Stimulated activated CD4-positive, alpha-beta T cell treated with anti-CD3 and anti-CD28 coated beads, Interleukin-12 subunit alpha, Interleukin-12 subunit beta, amount 100 ng/mL, for 48 hours (primary cell): ENCODE measurements at regions not wholly inside any gene's neighbourhood (a gene's known extent, or its start where the extent isn't known, plus 50 kb on each side); places are given as distances from the start of the nearest gene placed in this dataset.

Experiments
- DNase-seq, 3 donors: peaks; one replicate each; pipeline ENCODE4 v3.0.0-alpha.2; 2020; ENCODE audit warnings: low read depth in 2 of 3, low spot score in 1 of 3

DNA sequence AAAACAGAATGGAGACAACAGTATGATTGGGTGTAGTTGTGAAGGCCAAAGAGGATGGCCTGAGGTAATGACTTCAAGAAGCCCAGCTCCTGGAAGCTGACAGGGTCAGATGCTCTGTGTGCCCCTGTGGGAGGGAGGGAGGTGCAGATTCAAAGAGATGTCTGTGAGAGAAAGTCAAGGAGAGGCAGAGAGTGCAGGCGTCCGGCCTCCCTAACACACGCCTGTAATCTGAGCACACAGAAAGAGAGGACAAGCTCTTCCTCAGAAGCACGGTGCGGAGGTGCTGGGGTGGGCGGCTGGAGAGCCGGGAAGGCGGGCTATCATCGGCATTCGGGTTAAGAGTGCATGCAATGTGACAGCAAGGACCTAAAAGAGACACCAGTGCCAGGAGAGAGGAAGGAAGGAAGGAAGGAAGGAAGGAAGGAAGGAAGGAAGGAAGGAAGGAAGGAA, 238.2 kb upstream of the HES1 start:
- no peak for DNase-seq

DNA sequence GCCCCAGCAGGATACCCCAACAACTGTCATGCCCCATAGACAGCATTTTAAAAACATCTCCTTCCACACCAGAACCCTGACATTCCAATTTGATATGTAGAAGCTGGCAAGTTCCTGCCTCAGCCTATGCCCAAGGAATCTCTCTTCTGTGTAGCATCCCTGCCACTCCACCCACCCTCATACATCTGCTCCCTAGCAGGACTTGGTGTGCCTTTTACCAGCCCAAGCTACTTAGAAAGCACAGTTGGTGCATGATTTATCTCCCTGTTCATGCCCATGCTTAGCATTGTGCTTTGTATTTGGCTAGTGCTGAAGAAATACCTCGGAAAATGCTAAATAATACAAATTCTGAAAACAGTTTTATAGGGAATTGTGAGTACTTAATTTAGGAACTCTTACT, 236.9 kb upstream of the HES1 start:
- no peak for DNase-seq

DNA sequence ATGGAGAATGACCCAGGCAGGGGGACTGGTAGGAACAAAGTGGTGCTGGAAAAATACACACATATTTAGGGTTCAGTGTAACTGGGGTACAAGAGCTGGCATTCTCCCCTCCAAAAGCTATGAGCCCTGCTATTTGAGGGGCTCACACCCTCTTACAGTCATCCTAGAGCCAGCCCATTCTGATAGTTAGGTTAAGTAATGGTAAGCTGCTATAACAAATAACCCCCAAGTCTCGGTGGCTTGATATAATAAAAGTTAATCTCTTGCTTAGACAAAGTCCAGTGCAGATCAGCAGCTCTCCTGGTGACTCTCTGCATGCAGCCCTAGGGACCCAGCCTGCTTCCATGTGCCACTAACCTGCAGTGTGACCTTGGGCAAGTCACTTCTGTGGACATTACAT, 234.9 kb upstream of the HES1 start:
- DNase-seq = no peak

DNA sequence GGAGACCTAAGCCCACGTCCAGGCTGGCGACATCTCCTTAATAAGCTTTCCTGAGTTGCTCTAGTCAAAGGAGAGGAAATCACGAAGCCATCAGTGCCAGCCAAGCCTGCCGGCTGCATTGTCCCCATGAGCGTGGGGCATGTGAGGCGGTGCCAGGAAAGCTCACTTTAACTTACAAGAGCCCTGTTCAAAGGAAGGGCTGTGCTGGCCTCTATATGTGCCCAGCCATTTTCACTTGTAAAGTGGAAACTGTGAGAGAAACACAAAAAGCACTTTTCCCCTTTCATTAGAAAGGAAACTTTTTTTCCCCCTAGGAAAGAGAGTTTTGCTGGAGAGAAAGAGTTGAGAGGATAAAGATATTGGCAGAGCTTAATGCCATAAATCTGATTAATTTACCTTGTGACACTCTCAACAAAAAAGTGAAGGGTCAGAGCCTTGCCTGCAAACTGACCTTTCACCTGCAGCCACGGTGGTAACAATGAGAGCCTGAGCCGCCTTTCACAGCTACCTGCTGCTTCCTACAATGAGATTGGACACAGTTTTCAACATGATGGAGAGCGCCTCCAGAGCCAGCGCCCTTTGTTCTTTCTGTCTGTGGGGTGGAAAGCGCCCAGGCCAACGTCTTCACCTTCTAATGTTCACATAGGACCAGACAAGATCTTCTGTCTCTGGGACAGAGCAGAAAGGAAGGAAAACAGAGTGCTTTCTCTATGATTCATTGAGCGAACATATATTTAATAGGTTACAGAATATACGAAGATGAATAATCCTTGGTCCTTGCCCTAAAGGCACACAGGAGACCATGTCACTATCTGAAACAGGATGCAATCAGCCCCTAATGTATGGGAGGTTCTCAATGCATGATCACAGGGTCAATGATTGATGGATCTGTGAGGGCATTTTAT, 233.1 kb upstream of the HES1 start:
- no peak for DNase-seq

DNA sequence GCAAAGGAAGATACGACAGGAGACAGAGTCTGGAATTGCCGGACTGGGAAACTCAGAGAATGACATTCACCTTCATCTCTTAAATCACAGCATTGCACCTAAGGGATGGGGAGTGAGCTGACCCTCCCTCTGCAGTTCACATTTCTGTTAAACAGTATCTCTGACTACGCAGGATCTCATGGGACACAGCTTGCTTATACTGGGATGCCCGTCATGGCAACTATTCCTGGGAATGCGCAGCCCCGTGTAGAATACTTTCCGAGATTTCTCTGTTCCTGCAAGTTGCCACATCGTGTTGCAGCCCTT, 232.5 kb upstream of the HES1 start:
- DNase-seq = no peak

DNA sequence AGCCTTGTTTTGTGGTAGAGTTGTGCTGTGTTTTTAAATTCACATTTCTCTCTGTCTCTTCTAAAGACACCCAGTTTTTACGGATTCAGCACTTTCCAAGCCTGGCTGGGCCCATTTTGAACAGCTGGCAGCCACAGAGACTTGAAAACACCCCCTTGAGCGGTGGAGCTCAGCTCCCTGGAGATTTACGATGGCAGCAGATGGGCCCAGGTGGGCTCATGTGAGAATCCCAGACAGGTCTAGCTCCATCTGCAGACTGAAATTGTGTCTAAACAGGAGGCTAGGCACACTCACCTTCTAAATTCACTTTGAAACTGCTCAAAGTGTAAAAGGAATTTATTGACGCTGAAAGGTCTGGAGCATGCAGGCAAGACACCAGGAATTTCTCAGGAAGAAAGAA, 232.0 kb upstream of the HES1 start:
- DNase-seq = no peak

DNA sequence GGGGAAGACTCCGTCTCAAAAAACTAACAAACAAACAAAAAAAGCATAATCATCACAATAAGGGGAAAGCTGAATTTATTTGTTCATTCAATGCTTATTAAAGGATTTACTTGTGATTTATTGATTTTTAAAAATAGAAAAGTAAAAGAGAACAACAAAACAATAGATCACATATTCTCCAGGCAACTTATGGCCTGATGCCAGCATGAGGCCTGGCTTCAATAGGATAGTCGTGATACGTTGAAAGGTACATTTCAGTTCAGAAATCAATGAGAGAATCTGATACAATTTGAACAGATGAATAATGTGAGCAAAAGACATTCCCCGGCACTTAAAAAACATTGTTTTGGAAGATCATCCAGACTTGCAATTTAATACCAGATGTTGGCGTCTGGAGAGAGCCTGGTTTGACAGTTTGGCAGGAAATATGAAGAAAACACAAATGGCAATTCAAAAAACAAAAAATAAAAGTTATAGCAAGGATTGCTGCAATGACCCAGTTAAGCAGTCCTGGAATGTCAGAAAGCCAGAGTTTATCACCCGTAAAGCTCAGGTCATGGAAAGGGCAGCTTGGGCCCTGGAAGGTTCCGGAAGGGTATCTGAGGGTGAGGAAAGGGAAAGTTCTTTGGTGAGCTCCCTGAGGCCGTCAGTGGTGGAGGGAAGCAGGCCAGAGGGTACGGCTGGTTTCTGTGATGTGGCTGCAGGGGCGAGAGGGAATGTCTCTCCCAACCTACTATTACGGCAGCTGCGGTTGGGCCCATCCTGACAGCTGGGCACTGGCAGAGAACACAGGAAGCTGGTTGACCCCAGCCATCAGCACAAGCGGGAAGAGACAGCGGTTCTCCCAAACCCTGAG, 230.2 kb upstream of the HES1 start:
- DNase-seq = no peak

DNA sequence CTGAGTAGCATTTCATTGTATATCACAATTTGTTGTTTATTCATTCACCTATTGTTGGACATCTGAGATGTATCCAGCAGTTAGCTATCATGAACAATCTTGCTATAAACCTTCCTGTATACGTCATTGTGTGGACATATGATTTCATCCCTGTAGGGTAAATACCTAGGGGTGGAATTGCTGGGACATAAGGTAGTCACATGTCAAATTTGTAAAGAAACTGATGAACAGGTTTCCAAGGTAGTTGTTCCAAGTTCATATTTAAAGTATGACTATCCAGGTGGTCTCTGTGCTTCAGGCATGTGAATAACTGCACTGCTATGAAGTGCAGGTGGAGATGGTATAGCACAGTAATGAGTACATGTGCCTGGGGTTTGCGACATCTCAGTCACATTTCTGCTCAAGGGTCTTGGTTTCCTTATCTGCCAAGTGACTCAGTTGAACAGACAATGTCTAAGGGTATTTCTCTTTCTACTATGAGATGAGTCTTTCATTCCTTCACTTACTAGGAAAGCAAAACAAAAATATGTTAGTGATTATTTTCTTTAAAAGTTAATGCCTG, 229.0 kb upstream of the HES1 start:
- DNase-seq = no peak

DNA sequence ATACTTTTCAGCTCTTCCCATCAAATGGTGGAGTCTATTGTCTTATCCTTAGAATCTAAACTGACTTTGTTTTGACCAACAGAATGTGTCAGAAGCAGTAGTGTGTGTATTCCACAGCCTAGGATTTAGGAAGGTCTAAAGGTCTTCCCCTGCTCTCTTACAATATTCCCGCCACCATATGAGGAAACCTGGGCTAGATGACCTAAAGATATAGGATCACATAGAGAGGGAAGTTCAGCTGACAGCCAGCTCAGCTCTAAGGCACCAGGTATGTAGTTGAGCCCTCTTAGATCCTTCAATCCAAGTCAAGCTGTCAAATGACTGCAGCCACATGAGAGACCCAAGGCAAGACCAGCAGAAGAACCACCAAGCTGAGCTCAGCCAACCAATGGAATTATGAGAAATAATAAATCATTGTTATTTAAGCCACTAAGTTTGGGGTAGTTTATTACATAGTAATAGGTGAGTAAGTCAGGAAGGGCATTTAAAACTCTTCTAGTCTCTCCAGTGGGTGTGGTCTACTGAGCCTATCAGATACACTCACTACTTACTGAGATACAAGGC, 227.7 kb upstream of the HES1 start:
- DNase-seq = no peak

DNA sequence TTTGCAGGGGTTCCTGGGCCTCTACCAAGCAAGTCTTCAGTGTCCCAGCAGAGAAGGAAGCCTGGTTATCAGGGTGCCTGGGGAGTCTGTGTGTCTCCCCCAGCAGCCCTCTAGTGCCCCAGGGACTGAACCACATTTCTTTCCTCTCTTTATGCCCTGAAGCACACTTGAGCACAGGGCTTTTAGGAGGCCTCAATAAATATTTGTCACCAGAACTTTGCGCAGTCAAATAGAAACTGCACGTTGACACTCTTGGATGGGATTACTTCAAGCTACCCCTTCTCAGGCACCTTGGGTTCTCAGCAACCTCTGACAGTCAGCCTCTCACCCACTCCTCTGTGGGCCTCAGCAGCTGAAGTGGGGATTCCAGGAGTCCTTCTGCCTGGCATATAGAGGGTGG, 226.6 kb upstream of the HES1 start:
- no peak for DNase-seq

DNA sequence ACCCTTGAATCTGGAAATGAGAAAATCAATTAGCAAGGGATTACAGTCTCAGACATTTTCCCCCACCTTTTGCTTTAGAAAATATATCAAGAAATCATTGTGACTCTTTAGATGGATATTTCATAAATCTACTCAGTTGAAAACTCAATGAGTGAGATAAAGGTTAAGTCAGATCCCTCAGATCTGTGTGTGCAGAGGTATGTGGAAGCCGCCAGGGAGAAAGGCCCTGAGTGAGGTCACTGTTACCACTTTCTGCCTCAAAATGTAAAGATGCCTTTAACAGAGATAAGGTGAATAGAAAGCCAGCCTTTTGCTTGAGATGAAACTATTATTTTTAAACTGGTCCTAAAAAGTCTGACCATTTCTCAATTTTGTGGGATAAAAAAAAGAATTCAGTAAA, 225.6 kb upstream of the HES1 start:
- DNase-seq = no peak

DNA sequence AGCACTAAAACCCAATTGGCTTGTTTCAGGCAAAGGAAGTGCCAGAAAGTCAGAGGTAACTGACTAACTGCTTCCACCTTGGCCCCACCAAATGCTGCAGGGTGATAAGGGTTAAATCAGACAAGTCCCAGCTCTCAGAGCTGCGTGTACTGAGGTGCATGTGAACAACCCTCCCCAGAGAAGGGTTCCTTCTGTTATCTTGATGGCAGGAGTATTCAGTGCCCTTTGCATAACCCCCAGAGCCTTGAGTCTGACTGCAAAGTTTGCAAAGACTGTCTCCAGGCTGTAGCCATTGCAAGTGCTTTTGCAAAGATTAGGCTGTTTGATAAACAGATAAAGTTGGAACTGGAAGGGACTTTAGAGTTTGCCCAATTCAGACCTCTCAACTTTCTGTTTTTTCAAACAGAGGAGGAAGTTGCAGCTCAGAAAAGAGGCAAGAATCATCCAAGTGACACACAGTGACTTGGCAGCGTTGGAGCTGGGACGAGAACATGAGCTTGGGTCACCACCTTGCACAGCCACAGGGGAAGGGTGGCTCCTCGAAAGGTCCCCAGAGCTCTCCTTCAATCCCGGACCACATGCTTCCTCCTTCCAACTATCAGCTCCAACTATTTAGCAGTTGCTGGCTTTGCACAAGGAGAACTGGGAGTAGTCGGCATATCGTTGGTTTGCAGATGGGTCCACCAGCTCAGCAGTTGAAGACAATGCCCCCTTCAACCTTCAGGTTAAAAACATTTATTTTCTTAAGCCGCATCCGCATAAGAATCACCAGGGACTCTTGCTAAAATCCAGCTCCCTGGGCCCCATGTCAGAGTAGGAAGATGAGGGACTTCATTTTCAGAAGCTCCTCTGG, 224.8 kb upstream of the HES1 start:
- no peak for DNase-seq

DNA sequence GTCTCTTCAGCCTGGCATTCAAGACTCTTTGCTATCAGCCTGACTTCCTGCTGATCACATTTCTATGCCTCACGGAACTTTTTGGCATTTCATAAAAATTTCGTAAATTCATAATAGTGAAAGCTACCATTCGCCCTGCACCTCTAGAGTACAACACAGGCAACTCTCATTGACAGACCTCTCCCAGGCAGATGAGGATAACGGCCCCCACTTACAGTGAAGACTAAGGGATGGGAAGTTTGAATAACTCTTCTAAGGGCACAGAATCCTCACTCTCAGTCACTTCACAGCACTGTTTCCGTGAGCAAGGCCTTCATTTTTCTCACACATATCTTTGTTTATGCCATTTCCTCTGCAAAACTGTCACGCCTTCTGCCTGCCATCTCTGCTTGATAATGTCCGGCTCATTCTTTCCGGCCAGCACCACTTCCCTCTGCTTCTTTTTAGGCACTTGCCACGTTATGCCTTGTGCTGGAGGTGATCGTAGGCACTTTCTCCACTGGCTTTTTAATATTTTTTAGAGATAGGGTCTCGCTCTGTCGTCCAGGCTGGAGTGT, 224.1 kb upstream of the HES1 start:
- DNase-seq = no peak

DNA sequence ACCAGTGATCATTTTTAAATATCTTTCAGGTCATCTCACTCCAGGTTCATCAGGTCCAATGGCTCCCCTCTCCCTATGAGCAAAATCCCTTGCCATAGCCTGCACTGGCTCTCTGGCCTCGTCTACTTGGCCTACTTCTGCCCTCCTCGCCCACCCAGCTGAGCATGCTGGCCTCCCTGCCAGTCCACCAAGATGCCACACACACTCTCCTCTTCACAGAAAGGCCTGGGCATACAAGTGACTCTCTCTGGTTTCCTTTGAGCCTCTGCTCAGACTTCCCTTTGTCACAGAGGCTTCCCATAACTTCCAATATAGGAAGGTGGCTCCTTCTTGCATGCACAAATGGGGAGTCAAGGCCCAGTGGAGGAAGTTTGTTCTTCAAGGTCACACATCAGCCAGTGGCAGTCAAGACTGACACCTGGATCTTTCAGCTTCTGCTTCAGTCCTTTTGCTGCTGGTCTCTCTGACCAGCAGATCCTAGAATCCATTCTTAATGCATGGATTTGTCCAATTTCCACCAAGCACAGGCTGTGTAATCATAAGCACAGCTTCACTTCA, 223.2 kb upstream of the HES1 start:
- no peak for DNase-seq

DNA sequence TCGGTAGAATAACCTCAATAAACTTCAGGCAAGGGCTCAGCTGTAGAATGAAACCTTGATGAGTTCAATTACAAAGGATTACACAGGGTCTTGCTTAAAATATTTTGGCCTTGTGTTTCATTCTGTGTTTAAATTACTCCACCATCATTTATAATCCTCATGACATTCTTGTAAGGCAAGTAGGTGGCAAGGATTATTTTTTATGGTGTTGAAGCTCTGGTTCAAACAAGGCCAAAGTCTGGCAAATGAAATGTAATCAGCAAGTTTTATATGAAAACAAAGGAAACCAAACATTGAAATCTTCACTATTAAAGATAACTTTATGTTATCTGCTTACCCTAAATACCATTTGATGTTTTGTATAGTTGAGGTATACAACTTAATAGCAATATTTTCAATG, 221.3 kb upstream of the HES1 start:
- no peak for DNase-seq

DNA sequence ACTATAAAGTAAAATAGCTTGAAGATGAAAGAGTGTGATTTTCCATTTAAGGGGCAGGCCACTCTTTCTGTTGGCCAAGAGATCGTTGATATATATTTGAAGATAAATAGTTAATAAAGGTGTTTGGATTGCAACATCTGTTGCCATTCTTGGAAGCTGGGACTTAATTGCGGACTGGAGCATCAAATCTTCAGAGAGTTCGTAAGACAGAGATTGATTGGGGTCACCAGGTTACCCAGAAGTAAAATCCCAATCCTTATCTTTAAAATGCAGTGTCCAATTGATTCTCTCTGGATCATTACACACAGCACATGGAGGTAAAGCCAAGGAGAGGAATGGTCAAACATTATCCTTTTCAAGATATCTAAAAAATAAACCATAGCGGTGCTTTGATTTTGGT, 220.8 kb upstream of the HES1 start:
- no peak for DNase-seq

DNA sequence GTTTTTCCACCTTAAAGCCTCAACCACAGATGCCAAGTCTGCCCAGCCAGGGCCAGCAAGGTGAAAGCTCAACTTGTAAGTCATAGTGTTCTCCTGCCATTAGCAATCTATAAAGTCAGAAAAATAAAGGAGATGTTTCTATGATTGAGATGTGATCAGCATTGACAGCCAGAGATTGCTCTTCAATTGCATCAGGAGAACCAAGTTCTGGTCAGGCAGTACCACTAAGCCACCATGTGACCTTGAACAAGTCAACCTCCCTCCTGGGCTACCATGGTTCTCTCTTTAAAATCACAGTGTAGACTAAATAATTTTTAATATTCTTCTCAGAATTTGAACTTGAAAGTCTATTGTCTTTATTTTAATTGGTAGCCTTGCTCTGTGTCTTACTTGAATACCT, 220.3 kb upstream of the HES1 start:
- no peak for DNase-seq

DNA sequence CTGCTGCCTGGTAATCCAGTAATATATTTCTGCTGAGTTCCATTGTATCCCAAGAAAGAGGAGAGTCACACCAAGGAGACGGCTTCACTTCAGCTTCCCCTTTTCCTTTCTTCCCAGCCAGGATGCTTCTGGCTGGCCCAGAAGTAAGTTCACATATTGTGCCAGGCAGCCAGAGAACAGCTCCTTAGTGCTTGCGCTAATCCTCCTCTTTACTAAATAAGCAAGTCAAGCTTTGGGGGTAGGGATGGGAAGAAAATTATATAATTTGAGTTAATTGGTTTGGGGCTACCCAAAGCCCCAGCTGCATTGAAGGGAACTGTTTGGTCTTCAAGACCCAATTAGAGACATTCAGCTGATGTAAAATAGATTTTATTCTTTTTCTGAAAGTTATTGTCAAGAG, 218.8 kb upstream of the HES1 start:
- DNase-seq = no peak

DNA sequence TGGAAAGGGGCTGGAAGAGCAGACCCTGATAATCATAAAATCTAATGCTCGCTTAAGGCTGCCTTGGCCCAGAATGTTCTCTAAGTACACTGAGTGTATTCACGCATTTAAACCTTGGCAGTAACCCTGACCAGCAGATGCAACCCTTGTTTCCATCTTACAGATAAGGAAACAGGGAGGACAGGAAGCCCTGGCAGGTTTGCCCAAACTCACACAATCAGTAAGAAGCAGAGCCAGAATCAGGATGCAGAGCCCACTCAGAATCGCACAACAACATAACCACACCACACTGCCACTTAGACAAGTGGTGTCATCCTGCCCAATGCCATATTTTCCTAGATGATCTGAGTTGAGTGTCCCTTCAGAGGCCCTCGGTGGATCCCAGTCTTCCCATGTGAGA, 214.5 kb upstream of the HES1 start:
- no peak for DNase-seq

DNA sequence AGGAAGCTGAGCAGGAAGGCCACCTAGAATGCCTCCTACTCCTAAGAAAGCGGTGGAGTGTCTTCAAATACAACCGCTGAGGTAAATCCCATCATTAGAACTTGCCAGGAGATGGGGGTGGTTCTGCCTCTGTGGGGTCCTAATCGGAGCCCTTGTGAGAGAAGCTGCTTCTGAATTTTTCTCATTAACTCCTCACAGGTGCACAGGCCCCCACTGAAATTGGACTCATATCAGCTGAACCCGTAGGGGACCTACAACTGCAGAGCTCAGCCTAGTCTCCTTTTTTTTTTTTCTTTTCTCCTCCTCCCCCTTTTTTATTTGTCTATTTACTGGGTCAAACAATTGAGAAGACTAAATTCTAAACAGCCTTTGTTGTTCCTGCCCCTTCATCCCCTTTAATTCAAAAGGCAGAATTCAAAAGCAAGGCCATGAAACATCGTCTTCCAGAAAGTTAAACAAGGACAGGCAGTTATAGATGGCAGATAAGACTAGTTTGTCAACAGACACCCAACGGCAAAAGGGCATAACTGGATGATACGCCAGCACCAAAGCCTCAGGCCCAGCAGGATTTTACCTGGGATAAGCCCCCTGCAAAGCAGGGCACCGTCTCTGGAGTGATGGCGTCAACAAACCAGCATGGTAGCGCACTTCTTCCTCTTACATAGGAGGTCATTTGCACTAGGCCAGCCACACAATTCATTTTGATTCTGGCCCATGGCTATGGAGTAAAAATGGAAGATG, 213.7 kb upstream of the HES1 start:
- no peak for DNase-seq
